ENCODE measurements at regions not wholly inside any gene's neighbourhood (a gene's known extent, or its start where the extent isn't known, plus 50 kb on each side); places are given as distances from the start of the nearest gene placed in this dataset.

DNA sequence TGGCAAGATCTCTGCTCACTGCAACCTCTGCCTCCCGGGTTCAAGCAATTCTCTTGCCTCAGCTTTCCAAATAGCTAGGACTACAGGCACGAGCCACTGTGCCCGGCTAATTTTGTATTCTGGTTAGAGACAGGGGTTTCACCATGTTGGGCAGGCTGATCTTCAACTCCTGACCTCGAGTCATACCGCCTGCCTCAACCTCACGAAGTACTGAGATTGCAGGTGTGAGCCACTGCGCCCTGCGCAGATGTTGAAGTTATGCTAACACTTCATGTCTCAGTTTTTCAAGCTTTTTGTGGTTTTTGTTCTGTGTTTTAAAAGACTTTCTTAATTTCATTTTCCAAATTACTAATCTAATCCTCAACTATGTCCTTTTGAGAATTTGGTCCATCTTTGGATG lies 154.4 kb upstream of the TLL1 start:
- DNase-seq (ENCODE audit: low read depth), result no peak

DNA sequence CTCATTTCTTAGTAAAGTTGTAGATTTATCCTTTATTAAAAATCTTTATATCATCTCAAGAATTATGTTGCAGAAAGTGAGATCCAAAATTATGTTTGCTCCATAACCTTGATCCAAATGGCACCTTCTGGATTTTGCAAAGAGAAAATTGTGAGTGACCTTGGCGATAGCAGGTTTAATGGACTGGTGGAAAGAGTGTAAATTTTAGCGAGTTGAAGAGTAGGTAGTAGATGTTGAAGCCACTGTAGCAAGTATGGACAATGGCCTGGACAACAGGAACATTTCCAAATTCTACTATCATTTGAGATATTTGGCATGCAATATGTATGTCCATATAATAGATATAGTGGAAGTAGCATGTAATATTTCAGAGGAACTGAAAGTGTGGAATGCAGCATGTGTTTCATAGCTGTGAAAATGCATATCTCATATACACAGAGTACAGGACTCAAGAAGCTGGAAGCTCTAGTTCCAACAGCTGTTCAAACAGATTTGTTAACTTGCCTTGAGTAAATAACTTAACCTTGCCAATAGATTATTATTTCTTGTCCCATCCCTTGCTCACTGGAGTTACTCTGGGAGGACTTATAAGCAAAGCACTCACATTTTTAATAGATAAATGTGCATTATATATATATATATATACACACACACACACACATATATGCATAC lies 152.5 kb upstream of the TLL1 start:
- DNase-seq (ENCODE audit: low read depth), result no peak

DNA sequence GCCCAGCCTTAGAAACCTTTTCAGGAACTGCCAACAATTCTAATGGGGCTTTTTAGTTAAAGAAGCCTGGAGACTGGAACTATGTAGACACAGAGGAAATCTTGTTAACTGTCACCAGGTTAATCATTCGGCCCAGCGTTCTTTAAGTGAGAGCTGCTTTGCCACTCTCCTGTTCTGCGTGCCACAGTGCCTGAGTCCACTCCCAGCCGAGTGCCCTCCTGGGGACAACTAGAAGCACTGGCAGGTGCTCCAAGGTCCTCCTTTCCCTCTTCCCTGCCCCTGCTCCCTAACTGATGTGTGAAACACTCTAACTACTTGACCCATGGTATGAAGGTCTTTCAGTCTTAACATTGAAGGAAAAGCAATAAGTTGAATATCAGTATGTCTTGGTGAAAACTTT lies 151.2 kb upstream of the TLL1 start:
- DNase-seq (ENCODE audit: low read depth), result no peak

DNA sequence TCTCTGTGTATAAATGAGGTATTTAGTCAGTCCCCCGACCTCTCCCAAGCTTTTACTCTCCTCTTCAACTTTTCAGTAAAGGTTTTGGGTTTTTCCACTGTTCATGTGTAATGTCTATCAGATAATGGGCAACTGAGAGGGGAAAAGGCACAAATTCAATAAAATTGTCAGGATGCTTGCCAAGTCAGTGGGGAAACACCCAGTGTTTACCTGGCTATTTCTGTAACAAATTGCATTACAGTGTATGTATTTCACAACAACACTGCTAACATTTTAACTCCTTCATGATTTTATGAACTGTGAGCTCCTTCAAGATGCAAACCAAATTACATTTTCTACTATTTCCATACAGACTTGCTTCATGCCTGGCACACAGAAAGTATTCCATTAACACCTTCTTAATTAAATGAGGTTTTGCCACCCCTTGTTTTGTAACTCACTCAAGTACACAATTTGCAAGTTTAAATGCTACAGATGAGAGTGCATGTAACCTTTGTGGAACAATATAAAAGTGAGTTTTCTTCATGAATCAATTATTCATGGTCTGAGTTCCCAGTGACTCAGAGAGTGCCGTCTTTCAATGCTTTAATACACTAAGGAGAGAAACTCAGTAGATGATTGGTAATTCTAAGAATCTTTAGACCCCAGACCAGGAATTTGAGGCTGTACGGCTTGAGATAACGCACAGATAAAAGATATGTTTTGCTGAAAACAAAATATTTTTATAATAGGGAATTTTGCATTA lies 149.8 kb upstream of the TLL1 start:
- no peak for DNase-seq (ENCODE audit: low read depth)

DNA sequence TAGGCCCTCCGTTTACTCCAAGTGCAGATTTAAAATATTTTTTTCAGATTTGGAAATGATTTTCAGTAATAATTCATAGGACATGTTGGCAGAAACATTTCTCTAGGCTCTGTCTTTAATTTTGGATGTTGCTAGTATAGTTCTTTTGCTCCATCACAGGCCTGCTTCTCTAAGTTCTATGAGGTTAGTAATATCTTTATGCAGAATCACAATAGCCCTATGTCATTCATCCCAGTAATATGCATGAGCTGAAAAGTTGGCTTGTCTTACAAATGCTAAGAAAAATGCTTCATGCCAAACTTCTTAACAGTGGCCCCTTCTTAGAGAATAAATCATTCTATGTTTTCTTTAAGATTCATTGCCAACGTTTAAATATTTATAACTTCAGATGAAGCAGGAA lies 148.3 kb upstream of the TLL1 start:
- DNase-seq (ENCODE audit: low read depth), result no peak

DNA sequence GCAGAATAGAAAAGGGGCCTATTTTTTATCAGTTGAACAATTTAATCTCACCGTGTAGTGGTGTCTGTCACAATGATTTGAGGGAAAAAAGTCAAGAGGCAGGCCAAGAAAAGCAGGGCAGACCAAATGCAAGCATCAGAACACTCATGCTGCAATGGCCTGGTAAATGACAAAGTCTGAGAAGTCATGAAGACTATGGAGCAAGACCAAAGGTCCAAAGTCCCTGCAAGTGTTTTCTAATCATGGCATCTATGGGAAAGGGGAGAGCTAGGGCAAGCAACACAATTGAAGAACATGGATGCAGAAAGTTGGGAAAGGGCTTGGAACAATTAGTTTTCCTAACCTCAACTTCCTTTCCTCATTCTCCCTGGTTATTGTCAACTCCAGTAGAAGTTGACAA lies 147.7 kb upstream of the TLL1 start:
- no peak for DNase-seq (ENCODE audit: low read depth)

DNA sequence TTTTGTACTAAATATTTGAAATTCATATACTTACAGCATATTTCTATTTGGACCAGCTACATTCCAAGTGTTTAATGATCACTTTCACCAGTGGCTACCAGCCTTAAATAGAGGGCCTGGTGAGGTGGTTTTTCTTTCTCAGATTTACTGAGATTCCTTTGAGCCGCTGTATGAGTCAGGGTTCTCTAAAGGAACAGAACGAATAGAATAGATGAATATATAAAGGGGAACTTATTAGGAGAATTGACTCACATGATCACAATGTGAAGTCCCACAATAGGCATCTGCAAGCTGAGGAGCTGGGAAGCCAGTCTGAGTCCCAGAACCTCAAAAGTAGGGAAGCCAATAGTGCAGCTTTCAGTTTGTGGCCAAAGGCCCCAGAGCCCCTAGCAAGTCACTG lies 146.2 kb upstream of the TLL1 start:
- peak; percentile 17 for DNase-seq (ENCODE audit: low read depth)

DNA sequence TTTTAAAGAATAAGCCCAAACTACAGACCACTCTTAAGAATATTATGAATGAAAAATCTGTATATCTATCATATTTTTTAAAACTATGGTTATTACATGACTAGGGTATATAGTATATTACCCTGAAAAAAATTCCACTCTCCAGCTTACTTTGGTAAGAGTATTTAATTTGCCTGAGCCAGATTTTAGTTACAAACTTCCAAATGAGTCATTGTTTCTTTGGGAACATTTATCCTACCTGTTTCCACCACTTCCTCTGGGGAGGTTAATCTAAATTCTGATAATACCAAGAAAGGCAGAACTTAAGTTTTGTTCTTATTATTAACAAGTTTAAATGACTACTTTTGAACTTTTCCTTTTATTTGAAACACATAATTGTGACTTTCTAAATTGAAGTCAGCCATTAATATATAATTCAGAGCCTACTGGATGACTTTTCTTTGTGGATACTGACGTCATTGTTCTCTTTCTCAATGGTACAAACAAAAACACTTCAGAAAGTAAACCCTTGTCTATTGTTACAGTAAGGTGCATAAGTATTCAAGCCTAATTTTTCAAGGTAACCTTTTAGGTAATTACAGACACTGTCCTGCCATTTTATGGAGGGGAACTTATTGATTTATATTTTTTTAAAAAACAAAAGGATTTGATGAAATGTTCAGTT lies 135.6 kb upstream of the TLL1 start:
- no peak for DNase-seq (ENCODE audit: low read depth)

DNA sequence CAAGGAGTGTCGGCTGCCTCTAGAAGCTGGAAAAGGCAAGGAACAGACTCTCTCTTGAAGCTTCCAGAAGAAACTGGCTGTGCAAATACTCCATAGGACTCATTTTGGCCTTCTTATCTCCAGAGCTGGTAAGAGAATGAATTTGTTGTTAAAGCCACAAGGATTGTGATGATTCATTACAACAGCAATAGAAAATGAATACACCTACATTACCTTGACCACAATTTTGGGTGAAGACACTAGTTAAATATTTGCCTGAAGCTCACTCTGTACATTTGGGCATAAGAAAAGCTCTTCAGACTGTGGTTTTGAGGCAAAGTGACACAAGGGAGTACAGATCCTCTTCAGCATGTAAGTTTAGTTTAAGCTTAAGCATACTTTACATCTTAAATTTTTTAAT lies 134.5 kb upstream of the TLL1 start:
- DNase-seq (ENCODE audit: low read depth), result no peak

DNA sequence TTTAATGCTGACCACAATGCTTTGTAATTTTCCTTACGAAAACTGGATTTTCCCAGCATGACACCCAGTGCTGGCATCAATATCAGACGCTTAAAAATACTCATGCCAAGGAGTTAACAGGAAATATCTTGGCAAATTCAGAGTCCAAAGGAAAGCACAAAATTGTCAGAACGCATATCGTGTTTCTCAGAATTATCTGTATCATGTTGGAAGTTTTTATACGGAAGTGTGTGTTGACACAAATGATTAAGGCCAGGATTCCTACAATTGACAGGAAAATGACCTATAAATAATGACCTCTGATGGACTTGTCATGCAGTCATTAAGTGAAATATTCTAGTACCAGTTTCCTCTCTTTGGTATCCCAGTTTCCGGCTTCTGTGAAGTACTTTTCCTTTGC lies 132.1 kb upstream of the TLL1 start:
- peak; percentile 18 for DNase-seq (ENCODE audit: low read depth)

DNA sequence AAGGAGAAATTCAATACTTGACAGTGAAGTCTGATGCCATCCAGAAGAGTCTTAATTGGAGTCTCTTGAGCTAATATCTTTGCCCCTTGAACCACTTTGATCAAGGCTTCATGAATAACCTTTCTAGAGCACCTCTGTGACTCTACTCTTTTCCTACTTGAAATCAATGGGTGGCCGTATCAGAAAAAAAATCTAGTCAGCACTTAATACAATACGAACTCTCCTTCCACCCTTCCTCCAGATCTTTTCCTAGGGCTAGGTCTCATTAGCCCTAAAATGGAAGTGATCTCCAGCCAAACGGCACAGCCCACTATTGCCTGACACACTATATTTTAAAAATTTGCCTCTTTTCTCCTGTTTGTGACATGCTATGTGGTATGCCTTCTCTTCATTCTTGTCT lies 129.6 kb upstream of the TLL1 start:
- no peak for DNase-seq (ENCODE audit: low read depth)

DNA sequence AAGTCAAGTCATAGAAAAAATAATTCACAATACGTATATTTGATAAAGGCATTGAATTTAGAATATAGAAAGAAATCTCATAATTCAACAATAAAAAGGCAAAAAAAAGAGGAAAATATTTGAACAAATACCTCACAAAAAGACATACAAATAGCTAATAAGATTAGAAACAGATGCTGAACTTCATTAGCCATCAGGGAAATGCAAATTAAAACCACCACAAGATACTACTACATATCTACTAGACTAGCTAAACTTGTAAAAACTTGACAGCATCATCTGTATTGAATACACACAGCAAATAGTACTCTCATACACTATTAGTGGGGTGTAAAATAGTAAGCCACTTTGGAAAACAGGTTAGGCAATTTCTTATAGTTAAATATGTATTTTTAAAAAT lies 128.7 kb upstream of the TLL1 start:
- no peak for DNase-seq (ENCODE audit: low read depth)

DNA sequence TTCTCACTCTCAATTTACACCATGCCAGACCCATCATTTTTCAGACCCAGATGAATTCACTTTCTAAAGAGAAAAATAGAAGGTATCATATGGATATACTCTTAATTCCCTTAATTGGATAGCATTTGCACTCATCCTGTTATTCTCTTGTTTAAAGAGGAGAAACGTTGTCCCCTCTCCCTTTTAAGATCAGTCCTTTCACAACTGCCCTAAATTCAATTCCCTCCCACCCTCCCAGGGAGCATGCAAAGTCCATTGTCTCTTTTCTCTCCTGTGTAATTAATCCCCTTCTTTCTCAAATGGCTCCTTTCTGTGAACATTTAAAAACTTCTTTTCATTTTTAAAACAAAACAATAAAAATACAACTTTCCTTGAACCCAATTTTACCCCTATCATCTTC lies 124.7 kb upstream of the TLL1 start:
- no peak for DNase-seq (ENCODE audit: low read depth)

DNA sequence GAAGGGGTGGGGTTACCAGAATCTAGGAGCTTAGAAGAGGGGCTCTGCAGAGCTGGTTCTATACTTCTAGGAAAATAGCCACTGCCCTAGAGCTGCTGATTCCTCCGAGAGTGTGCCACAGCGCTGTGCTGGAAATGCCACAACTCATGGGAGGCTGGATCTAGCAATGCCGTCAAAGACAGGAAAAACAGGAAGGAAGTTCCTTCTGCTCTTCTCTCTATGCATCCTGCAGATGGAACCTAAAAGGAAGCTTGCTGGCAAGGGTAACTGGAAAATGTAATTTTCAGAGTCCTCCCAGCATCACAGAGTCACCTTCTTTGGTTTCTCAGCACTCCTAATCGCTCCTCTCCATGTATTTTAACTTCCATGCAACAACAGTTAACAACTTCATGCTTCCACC lies 121.2 kb upstream of the TLL1 start:
- no peak for DNase-seq (ENCODE audit: low read depth)

DNA sequence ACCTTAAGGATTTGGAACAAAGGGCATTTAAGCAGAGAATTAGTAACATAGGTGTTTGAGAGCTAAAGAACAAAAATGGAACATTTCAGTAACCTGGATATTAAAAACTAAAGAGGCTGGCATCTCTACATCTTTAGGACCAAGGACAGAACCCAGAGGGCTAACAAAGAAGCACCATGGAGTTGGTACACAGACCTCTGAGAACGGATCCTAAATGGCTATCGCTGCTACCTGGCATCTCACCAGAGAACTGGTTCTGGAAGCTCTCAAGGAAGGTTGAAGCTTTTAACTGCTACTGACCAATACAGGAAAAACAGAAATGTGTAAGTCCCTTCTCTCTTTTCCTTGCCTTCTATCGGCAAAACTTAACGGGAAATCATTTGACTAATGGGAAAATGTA lies 118.4 kb upstream of the TLL1 start:
- no peak for DNase-seq (ENCODE audit: low read depth)

DNA sequence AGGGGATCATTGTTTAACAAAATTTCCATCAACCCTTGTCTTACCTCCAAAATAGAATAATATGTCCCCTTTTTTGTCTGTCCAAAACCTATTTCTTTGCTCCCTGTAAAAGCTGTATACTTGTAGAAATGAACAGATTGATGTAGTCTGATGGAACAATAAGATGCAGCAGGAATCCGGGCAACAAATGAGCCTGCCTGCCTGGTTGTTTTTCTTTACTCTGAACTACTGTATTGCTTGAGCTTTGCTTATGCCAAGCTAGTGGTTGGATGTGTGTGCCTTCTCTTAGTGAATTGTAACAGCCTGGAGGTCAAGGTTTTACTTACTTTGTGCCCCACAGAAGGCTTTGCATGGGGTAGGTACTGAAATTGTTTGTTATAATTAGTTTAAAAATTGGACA lies 116.2 kb upstream of the TLL1 start:
- no peak for DNase-seq (ENCODE audit: low read depth)

DNA sequence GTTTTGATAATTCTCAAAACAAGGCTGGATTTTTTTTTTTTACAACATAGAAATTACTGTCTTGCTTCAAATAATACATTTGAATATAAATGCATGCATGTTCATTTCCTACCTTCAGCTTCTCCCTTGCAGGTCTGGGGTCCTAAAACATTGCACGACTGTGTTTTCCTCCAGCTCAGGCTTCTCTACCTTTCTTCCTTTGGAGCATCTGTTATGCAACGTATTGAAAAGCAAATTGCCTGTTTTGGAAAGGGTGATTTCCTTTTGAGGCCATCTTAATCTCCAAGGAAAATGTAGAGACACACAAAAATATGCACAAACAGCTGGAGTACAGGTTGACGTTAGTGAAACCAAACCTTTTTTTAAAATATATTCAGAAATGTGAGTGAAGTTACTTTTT lies 115.6 kb upstream of the TLL1 start:
- no peak for DNase-seq (ENCODE audit: low read depth)

DNA sequence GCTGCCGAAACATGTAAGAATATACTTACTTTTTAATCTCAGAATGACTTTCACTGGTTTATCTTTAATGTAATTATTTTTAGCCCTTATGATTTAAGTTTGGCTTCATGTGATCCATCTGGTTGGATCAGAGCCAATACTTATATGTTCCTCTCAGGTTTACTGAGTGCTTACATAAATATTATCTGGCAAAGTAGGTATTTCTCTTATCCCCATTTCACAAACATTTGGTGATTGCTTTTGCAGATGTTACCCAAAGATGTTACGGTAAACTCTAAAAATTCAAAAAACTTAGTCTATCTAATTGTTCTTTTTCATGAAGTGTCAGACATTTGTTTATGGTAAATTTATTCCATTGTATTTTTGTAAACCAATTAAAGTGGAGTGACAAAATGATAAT lies 115.0 kb upstream of the TLL1 start:
- no peak for DNase-seq (ENCODE audit: low read depth)

DNA sequence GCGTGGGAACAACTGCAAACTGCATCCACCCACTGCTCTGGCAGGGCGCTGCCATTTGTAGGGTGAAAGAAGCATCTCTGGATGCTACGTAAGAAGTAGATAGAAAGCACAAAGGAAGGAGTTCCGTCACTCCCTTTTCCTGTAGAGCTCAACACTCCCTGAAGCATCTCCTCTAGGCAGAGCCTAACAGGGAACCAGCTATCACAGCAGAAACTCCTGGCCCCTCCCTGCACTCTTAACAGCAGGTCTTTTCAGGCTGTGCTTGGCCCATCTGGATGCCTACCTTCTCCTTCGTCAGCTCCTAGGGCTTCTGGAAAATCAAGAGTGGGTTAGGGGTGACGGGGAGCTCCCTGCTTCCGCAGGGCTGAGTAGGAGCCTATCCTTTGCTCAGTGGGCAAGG lies 112.9 kb upstream of the TLL1 start:
- DNase-seq (ENCODE audit: low read depth), result no peak

DNA sequence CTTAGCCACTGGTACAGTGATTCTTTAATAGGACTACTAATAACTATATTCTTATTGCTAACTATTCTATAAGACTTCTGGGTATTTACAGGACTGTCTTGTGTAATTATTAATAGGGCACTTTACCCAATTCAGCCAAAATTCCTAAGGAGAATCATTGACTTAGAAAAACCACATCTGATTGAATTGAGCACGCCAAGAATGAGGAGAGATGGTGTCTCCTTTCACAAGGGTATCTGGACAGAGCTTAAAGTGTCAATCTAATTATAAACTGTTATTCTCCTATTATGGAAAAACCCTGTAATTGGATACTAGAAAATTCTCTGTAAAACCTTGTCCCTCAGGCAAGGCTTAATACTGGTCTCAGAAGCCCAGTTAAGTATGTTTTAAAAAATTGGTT lies 111.1 kb upstream of the TLL1 start:
- DNase-seq (ENCODE audit: low read depth), result no peak

DNA sequence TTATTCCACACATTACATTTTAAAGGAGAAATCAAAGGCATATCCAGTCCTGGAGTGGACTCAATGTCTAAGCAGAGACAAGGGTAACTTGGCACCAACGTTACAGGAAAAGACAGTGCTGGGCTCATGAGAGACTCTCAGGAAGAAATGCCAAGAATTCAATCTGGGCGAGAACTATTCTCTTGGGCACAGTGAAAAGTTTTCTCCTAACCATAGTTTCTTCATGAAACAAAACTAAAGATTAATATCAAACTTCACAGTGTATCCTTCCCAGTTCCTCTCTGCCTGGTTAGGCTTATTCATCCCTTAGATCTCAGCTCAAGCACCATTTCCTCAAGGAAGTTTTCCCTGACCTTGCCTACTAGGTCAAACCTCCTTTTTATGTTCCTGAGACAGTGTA lies 109.4 kb upstream of the TLL1 start:
- no peak for DNase-seq (ENCODE audit: low read depth)

DNA sequence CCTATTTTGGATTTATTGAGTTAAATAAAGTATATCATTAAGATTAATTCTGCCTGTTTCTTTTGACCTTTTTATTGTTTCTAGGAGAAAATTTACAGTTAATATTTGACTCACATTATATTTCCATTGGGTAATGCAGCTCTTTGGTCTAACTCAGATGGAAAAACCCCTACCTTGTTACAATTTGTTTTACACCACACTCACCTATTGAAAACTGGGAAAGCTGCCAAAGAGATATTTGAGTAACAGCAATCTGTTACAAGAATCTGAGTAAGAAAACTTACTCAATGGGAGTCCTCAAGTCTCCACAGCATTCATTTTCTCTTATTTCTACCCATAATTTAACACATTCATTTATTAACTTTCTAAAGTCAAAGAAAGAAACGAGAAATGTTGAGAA lies 108.0 kb upstream of the TLL1 start:
- no peak for DNase-seq (ENCODE audit: low read depth)

DNA sequence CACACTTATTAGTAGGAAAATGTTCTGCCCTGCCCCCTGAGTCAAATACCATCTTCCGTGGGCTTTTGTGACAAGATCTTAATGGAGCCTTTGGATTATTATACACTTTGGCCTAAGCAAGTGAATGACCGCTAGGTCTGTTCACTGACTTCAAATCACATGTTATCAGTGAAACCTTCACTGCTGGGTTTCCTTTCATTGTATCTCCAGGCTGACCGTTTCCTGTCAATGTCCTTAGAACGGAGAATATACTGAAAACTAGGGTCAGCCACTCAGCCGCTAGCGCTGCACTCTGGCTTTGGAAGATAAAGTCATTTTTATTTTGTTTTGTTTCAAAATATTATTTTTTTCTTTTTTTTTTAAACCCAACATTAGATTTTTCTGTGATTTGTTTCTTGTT lies 107.0 kb upstream of the TLL1 start:
- DNase-seq (ENCODE audit: low read depth), result no peak
